Eye (tissue), 1 donor: ENCODE measurements at regions not wholly inside any gene's neighbourhood (a gene's known extent, or its start where the extent isn't known, plus 50 kb on each side); places are given as distances from the start of the nearest gene placed in this dataset.

Experiments used
- DNase-seq: peaks from one replicate; pipeline ENCODE4 v3.0.0-alpha.2; 2015

DNA sequence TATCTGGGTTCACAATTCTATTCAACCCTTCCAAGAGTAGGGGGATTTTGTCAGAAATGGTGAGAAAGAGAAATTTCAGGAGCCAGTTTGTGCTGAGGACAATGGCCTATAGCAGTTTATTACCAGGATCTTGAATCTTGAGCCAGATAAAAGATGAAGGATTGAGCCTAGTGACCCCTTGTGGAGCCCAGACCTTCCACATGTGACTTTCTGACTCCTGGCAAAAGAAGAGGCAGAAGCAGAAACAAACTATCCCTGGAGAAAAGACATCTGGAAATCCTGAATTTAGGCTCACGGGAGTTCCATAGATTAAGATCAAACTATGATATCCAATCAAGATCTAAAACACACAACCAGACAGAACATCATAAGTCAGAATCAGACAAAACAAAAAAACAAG is 60.9 kb upstream of the CHRM2 start:
- no peak for DNase-seq

- DNase-seq: no peak
These were observed 65.4 kb upstream of the CHRM2 start for GRCh38 chr7:136803028-136803427.

DNA sequence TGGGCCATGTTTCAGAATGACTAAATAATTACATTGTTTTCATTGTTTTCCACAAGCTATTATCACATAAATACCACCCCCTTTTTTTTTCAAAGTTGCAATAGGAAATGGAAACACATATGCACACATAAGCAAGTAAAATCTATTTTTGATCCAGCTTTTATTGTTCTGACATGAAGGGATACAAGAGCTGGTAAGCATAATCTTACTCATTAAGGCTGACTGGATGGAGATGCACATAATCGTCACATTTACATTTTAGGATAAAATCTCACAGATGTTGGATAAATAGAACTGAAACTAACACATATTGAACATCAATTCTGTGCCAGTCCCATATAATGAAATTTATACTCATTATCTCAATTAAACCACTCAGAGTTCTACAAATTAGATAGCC is 84.5 kb upstream of the CHRM2 start:
- DNase-seq: no peak

DNA sequence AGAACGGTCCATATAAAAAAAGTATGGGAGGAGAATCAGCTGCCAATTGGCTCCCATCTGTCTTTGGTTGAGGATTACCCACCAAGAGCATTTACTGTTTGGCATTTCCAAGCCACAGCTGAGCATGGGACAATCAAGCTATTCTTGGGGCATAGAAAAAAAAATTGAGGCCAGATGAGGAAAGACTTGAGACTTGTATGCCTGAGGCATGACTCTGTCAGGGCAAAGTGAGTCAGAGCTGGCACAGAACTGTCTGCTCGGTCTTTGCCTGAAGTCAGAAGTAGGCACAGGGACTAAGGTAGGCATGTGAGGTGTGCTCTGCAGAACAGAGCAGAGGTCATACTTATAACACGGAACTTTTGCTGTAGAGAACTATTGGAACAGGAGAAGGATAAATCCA is 126.5 kb upstream of the CHRM2 start:
- no peak for DNase-seq

- no peak for DNase-seq
These were observed 139.5 kb upstream of the CHRM2 start for GRCh38 chr7:136728945-136729344.

GRCh38 chr7:136726460-136726859 is 142.0 kb upstream of the CHRM2 start:
- no peak for DNase-seq

DNA sequence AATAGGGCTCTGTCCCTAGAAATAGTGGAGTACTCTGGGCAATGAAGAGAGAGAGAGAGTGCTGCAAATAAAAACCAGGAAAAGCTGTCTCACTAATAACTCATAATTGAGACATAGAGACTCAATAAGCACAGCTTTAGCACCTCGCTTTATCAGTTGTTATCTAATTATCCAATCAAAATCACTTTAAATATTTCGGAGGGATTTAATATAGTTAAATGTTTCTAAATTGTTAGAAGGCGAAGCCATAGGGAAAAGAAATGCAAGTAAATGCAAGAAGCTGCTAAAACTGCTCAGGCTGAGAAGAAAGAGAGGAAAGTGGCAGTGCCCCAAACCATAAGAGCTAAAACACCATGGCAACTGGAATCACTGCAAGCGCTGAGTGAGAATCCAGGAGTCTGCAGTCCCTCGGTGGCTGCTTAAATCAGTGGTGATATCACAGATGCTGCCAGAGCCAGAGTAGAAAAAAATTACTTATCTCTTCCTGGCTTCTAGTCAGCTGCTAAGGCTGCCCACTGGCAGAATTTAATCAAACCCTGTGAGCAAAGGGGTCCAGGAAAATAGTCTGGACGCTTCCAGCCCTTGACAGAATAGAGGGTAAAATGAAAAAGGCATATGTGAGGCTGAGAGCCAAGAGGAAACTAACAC is 150.4 kb upstream of the CHRM2 start:
- DNase-seq: no peak

GRCh38 chr7:136714062-136714461 is 154.4 kb upstream of the CHRM2 start:
- no peak for DNase-seq

- DNase-seq: no peak
These were observed 157.7 kb upstream of the CHRM2 start for GRCh38 chr7:136710751-136711150.

DNA sequence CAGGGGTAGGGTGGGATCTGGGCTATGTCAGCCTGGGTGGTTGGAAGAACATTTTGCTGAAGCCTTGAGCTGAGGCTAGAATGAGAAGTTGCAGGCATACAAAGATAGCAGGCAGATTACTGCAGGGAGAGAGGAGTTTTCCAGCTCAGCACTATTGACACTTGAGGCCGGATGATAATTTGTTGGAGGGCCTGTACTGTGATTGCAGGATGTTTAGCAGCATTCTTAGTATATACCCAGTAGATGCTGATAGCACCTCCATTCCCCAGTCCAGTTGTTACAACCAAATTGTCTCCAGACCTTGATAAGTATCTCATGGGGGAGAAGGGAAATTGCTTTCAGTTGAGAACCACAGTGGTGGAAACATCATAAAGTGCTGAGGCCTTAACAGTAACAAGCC is 158.6 kb upstream of the CHRM2 start:
- DNase-seq: no peak

DNA sequence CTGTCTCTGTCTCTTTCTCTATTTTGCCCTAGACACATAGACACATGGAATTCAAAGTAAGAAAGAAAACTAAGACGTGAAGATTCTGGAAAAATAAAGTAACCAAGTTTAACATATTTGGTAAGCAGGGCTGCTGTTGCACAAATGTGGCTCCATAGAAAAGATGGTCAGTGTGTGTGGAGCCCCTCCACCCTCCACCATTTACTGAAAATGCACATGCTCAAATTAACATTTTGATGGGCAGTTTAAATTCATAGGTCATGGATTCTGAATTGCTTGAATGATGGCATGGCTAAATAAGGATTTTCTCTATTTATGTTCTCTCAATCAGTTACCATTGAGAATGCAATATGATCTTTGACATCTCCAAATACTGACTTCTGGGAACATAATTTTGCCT is 165.5 kb upstream of the CHRM2 start:
- DNase-seq: no peak

DNA sequence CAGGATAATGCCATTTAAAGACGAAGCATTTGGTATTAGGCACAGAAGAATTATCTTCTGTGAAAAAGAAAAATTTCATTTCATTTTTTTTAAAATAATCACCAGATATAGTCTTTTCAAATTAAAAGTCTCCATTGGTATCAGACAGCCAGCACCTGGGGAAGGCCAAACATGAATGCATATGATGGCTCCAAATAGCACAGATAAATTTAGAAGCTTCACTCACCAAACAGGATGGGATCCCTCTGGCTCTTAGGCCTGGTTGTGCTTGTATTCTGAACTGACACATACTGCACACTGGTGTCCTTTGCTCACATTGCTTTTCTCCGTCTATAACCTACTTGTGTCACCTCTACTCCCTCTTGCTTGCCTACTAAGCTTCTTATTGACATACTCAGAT is 169.5 kb upstream of the CHRM2 start:
- DNase-seq: no peak

- no peak for DNase-seq
These were observed 170.2 kb upstream of the CHRM2 start for GRCh38 chr7:136698231-136698630.

DNA sequence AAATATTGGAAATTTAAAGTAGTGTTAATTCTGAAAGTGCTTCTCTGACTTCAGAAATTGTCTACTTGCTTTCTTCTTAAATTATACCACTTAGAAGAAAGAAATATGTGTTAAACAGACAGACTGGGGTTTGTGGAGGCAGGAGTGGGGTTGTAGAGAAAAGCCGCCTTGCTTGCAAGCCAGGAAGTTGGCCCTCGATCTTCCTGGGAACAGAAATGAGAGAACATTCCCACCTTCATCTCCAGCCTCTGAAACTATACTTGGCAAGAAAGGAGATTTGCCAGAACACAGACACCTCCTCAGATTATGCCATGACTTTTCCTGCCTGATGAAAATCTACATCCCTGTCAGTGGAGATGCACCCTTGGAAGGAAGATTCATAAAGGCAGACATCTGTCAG is 171.2 kb upstream of the CHRM2 start:
- DNase-seq: no peak

- DNase-seq: no peak
These were observed 175.0 kb upstream of the CHRM2 start for GRCh38 chr7:136693166-136694119.

DNA sequence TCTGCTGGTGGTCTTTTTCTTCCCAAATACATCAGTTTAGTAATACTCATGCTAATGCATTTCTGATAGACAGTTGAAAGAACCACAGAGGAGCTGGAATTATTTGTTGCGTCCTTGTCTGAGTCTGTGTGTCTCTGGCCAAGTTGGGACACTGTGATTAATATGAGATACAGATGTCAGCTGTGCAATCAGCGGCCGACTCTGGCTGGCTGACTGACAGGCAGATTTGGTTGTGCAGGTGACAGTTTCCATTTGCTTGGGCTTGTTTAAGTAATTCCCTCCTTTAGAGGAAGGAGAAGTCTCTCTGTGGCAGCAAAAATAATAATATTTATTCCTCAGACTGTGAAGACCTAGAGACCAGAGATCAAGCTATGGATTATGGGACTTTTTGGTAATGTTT is 176.2 kb upstream of the CHRM2 start:
- no peak for DNase-seq

GRCh38 chr7:136688601-136689000 is 179.9 kb upstream of the CHRM2 start:
- DNase-seq: no peak

GRCh38 chr7:136687693-136688322 is 180.6 kb upstream of the CHRM2 start:
- peak; percentile 8 for DNase-seq

DNA sequence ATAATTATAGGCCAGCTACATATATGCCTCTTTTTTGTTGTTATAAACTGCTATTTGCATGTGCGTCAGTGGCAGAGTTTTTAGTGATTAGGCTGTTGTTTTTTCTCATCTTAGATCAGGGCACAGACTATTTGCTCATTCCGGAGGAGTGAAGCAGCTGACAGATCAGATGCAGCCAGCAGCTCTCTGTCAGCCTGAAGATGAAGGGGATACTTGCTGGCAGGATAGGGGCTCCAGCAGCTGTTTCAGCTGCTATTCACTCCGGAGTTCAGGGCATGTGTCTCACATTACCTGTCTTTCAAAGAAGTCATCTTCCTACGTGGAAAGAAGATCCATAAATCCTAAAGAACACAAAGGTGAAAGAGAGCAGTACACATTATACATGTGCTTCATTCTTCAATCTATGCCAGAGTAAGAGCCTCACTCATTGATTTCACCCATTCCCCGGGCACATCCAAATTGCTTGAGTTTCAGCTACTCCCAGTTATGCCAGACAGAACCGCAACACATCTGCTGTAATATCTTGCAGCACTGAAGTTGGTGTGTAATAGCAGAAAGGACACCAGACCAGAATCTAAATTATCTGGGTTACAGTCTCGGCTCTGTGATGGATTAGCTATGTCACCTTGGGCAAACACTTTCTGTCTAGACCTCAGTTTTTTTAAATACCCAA is 182.8 kb upstream of the CHRM2 start:
- peak; percentile 18 for DNase-seq

DNA sequence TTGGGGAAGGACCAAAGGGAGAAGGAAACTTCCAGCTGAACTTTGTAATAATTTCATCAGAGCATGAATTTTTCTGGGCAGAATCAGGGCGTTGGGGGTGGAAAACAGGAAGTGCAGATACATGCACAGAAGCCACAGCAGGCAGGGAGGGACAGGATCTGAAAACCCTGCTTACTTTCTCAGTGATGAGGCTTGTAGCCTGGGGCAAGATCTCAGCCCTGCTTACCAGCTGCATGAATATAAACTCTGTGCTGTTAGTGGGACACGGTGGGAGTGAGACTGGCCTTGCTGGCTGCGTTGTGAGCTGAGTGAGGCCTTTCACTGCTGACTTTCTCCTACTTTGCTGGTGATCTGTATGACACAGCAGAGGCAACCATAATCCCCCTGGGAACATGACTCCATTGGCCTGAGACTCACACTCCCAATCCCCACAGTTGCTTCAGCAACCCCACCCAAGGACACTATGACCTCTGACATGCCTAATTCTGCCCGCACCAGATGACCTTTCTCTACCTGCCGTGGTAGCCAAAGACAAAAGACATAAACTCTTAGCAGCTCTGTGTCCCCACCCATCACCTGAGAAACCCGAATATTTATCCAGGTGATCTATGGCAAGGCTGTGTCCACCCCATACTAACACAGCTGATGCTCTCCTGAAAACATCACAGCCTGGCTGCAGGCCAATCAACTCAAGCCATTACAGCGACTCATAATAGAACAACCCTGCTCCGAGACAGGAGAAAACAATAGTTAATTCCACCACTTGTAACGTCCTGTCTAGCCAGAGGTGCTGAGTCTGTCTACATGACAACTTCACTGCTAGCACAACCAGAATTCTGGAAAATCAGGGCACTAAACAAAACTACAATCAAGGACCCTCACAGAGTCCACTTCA is 190.7 kb upstream of the CHRM2 start:
- DNase-seq: no peak

DNA sequence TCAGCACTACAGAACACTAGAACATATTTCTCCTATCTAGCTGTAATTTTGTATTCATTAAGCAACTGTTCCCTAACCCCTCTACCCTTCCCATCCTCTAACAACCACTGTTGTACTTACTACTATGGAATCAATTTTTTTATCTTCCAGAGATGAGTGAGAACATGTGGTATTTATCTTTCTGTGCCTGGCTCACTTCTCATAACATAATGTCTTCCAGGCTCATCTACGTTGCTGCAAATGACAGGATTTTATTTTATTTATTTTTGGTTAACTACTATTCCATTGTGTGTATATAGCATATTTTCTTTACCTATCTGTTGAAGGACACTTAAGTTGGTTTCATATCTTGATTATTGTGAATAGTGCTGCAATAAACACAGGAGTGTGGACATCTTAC is 200.9 kb upstream of the CHRM2 start:
- DNase-seq: no peak

DNA sequence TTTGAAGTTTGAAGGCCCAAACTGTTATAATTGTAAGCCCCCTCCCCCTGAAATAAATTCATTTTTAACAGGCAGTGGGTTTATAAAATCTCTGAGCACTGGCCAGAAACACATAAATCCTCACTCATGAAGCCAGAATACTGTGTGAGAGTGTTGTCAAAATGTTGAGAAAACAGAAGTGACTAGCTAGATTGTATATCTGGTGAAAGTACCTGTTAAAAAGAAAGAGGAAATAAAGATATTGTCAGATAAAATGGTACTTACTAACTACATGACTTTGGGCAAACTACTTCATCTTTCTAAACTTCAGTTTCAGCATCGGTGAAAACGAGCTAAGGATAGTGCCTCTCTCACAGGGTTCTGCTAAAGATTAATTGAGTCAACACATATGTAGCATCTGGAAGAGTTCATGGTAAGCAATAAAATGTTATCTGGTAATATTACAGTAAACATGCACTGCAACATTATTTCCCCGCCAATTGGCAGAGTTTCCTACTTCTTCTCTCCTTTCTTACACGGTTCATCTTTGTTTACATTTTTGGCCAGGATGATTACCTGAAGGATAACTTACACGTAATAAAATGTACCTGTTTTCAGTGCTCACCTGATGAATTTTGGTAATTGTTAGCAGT is 202.5 kb upstream of the CHRM2 start:
- no peak for DNase-seq
